Endodermal cell (in vitro differentiated cells): ENCODE measurements at regions not wholly inside any gene's neighbourhood (a gene's known extent, or its start where the extent isn't known, plus 50 kb on each side); places are given as distances from the start of the nearest gene placed in this dataset.

Experiments
- DNase-seq: peaks from one replicate; pipeline ENCODE4 v3.0.0-alpha.2; 2017
- H3K27ac ChIP-seq: 2 replicates; pipeline ENCODE4 v1.5.1; 2013; ENCODE audit warnings: mild to moderate bottlenecking, low read depth, low read length, moderate library complexity
- H3K27me3 ChIP-seq: 2 replicates; pipeline ENCODE4 v1.6.1; 2013; ENCODE audit warnings: mild to moderate bottlenecking, low read length, moderate library complexity; ENCODE audit not compliant: insufficient read depth, control insufficient read depth, poor library complexity, severe bottlenecking
- H3K36me3 ChIP-seq: 2 replicates; pipeline ENCODE4 v1.7.0; 2013; ENCODE audit warnings: mild to moderate bottlenecking, low read length, moderate library complexity; ENCODE audit not compliant: control insufficient read depth, insufficient read depth
- H3K4me1 ChIP-seq: one replicate; pipeline ENCODE4 v1.7.0; 2013; ENCODE audit warnings: low read length; ENCODE audit not compliant: control insufficient read depth, insufficient read depth
- H3K4me3 ChIP-seq: 2 replicates; pipeline ENCODE4 v1.5.1; 2013; ENCODE audit warnings: mild to moderate bottlenecking, low read length, moderate library complexity
- H3K9ac ChIP-seq: 2 replicates; pipeline ENCODE4 v1.6.1; 2013; ENCODE audit warnings: mild to moderate bottlenecking, low read length, moderate library complexity; ENCODE audit not compliant: poor library complexity, severe bottlenecking; ENCODE audit errors: extremely low read depth
- H3K9me3 ChIP-seq: 2 replicates; pipeline ENCODE4 v1.6.1; 2013; ENCODE audit warnings: mild to moderate bottlenecking, low read length, moderate library complexity; ENCODE audit not compliant: control insufficient read depth
- H3K27ac Mint-ChIP-seq: 2 replicates; pipeline ENCODE4 v1.8.0; 2020; ENCODE audit warnings: mixed read lengths
- H3K27me3 Mint-ChIP-seq: 2 replicates; pipeline ENCODE4 v1.8.0; 2021; ENCODE audit warnings: mild to moderate bottlenecking, mixed read lengths; ENCODE audit not compliant: insufficient read depth
- H3K36me3 Mint-ChIP-seq: 2 replicates; pipeline ENCODE4 v1.8.0; 2020; ENCODE audit warnings: low read depth, mixed read lengths
- H3K4me1 Mint-ChIP-seq: 2 replicates; pipeline ENCODE4 v1.8.0; 2020; ENCODE audit warnings: mixed read lengths
- H3K4me3 Mint-ChIP-seq: 2 replicates; pipeline ENCODE4 v1.8.0; 2020; ENCODE audit warnings: mild to moderate bottlenecking, moderate library complexity, mixed read lengths
- H3K9me3 Mint-ChIP-seq: 2 replicates; pipeline ENCODE4 v1.8.0; 2020; ENCODE audit warnings: mild to moderate bottlenecking, mixed read lengths
- CTCF ChIP-seq: fragments of 200-600 bp; sonication (generic); conservative IDR thresholded peaks from 2 replicates; pipeline ENCODE4 v1.5.0; 2021; ENCODE audit warnings: antibody characterized with exemption, mild to moderate bottlenecking
- WGBS, 2 experiments: methylation state at CpG; one replicate each; pipeline versions ENCODE4 v1.1.5 to v1.1.7; 2013; ENCODE audit warnings: missing lambda C conversion rate in 2 of 2, mixed read lengths in 1 of 2; ENCODE audit not compliant: insufficient coverage in 1 of 2, insufficient read length in 1 of 2; 5-methylcytosine and 5-hydroxymethylcytosine counted together

GRCh38 chr1:216913976-216914375 is 190.7 kb upstream of the ESRRG start:
- no peak for TF ChIP-seq CTCF
- no peak overlapping the region for H3K9ac ChIP-seq
- H3K4me3 Mint-ChIP-seq, result no peak overlapping the region

GRCh38 chr1:216910081-216910840 is 187.0 kb upstream of the ESRRG start:
- H3K27ac Mint-ChIP-seq, result no peak overlapping the region
- DNase-seq, result no peak
- no peak overlapping the region for H3K9ac ChIP-seq
- no peaks in the 10 kb centered on the region for H3K27me3 ChIP-seq
- H3K36me3 ChIP-seq, result no peaks in the 10 kb centered on the region
- H3K27me3 Mint-ChIP-seq, result no peaks in the 10 kb centered on the region
- no peaks in the 10 kb centered on the region for H3K9me3 ChIP-seq
- H3K4me3 ChIP-seq, result no peak overlapping the region
- 87 to 94% methylated on average over 5 of the region's 5 CpGs for WGBS, 2 experiments
- no peaks in the 10 kb centered on the region for H3K36me3 Mint-ChIP-seq
- peaks cover 7% of the 10 kb centered on the region for H3K4me1 ChIP-seq
- H3K4me1 Mint-ChIP-seq, result peaks cover 21% of the 10 kb centered on the region
- peak overlapping the region; percentile 69 for H3K27ac ChIP-seq
- H3K4me3 Mint-ChIP-seq, result no peak overlapping the region
- no peaks in the 10 kb centered on the region for H3K9me3 Mint-ChIP-seq
- no peak for TF ChIP-seq CTCF

More at GRCh38 chr1:216913976-216914375, 190.7 kb upstream of the ESRRG start:
- Histone ChIP-seq H3K36me3 (no peaks in the 10 kb centered on the region), H3K27ac (no peak overlapping the region), H3K9me3 (no peaks in the 10 kb centered on the region), H3K4me3 (no peak overlapping the region), H3K4me1 (peaks cover 10% of the 10 kb centered on the region), H3K27me3 (no peaks in the 10 kb centered on the region)
- no peaks in the 10 kb centered on the region for H3K9me3 Mint-ChIP-seq
- H3K36me3 Mint-ChIP-seq, result no peaks in the 10 kb centered on the region
- 87 to 88% methylated on average over 2 to 4 of the region's 4 CpGs for WGBS, 2 experiments
- no peak overlapping the region for H3K27ac Mint-ChIP-seq
- H3K4me1 Mint-ChIP-seq, result peaks cover 24% of the 10 kb centered on the region
- H3K27me3 Mint-ChIP-seq, result peaks cover 2% of the 10 kb centered on the region
- DNase-seq, result no peak

- no peaks in the 10 kb centered on the region for H3K27me3 ChIP-seq
- no peak overlapping the region for H3K27ac ChIP-seq
- no peaks in the 10 kb centered on the region for H3K9me3 ChIP-seq
- DNase-seq, result no peak
- 88 to 94% methylated on average over 3 of the region's 3 CpGs for WGBS, 2 experiments
- Mint-ChIP-seq H3K27ac (no peak overlapping the region), H3K27me3 (no peaks in the 10 kb centered on the region), H3K4me3 (no peak overlapping the region), H3K36me3 (no peaks in the 10 kb centered on the region), H3K4me1 (peaks cover 26% of the 10 kb centered on the region), H3K9me3 (no peaks in the 10 kb centered on the region)
- no peaks in the 10 kb centered on the region for H3K36me3 ChIP-seq
- no peak overlapping the region for H3K9ac ChIP-seq
- TF ChIP-seq CTCF, result no peak
- peaks cover 9% of the 10 kb centered on the region for H3K4me1 ChIP-seq
- no peak overlapping the region for H3K4me3 ChIP-seq
Observed at GRCh38 chr1:216908126-216908525, 184.9 kb upstream of the ESRRG start.
